Stimulated activated effector memory CD8-positive, alpha-beta T cell treated with anti-CD3 and anti-CD28 coated beads, Interleukin-12 subunit alpha, Interleukin-12 subunit beta, amount 100 ng/mL, for 72 hours (primary cell): ENCODE measurements at regions not wholly inside any gene's neighbourhood (a gene's known extent, or its start where the extent isn't known, plus 50 kb on each side); places are given as distances from the start of the nearest gene placed in this dataset.

ENCODE experiments used
- ATAC-seq: fragments of 150-1000 bp; cut with Tn5 transposase; 2 replicates; pipeline ENCODE4 v1.10.0; 2021
- DNase-seq, 2 donors: peaks; one replicate each; pipeline ENCODE4 v3.0.0; 2021 to 2022; ENCODE audit warnings: low spot score in 2 of 2
- H3K27ac Mint-ChIP-seq: one replicate; pipeline ENCODE4 v1.8.0; 2022; ENCODE audit warnings: mild to moderate bottlenecking, mixed read lengths
- H3K36me3 Mint-ChIP-seq: one replicate; pipeline ENCODE4 v1.8.0; 2022; ENCODE audit warnings: mild to moderate bottlenecking, mixed read lengths
- H3K4me1 Mint-ChIP-seq: one replicate; pipeline ENCODE4 v1.8.0; 2022; ENCODE audit warnings: mixed read lengths
- H3K4me3 Mint-ChIP-seq: one replicate; pipeline ENCODE4 v1.8.0; 2022; ENCODE audit warnings: mild to moderate bottlenecking, mixed read lengths
- H3K9me3 Mint-ChIP-seq: one replicate; pipeline ENCODE4 v1.8.0; 2022; ENCODE audit warnings: mixed read lengths

GRCh38 chr14:66045572-66046021 lies 440.6 kb upstream of the CCDC196 start:
- no peak overlapping the region for H3K4me3 Mint-ChIP-seq
- no peaks in the 10 kb centered on the region for H3K9me3 Mint-ChIP-seq
- DNase-seq, result no peak
- H3K36me3 Mint-ChIP-seq, result no peaks in the 10 kb centered on the region
- H3K4me1 Mint-ChIP-seq, result no peaks in the 10 kb centered on the region
- no peak overlapping the region for H3K27ac Mint-ChIP-seq
- ATAC-seq, result no peak

- DNase-seq, result no peak
Observed at GRCh38 chr14:66046035-66046434, 440.1 kb upstream of the CCDC196 start.

GRCh38 chr14:66046591-66046990 lies 439.6 kb upstream of the CCDC196 start:
- DNase-seq (no peak), ATAC-seq (no peak)
- H3K27ac Mint-ChIP-seq, result no peak overlapping the region
- no peaks in the 10 kb centered on the region for H3K36me3 Mint-ChIP-seq
- no peaks in the 10 kb centered on the region for H3K4me1 Mint-ChIP-seq
- no peak overlapping the region for H3K4me3 Mint-ChIP-seq
- H3K9me3 Mint-ChIP-seq, result no peaks in the 10 kb centered on the region

More at GRCh38 chr14:66046035-66046434, 440.1 kb upstream of the CCDC196 start:
- Mint-ChIP-seq H3K27ac (no peak overlapping the region), H3K9me3 (no peaks in the 10 kb centered on the region), H3K4me3 (no peak overlapping the region), H3K4me1 (no peaks in the 10 kb centered on the region), H3K36me3 (no peaks in the 10 kb centered on the region)
- ATAC-seq, result no peak

- peaks cover 4% of the 10 kb centered on the region for H3K9me3 Mint-ChIP-seq
- peaks cover 4% of the 10 kb centered on the region for H3K4me1 Mint-ChIP-seq
- no peak for DNase-seq
- no peak for ATAC-seq
- no peak overlapping the region for H3K4me3 Mint-ChIP-seq
- H3K36me3 Mint-ChIP-seq, result no peaks in the 10 kb centered on the region
- H3K27ac Mint-ChIP-seq, result no peak overlapping the region
Observed at GRCh38 chr14:66056268-66056907, 429.8 kb upstream of the CCDC196 start.

GRCh38 chr14:66056926-66057552 lies 429.1 kb upstream of the CCDC196 start:
- DNase-seq (no peak), ATAC-seq (no peak)
- Mint-ChIP-seq H3K27ac (no peak overlapping the region), H3K9me3 (peaks cover 4% of the 10 kb centered on the region), H3K4me3 (no peak overlapping the region), H3K4me1 (peaks cover 4% of the 10 kb centered on the region), H3K36me3 (no peaks in the 10 kb centered on the region)

- ATAC-seq, result no peak
- Mint-ChIP-seq H3K4me3 (no peak overlapping the region), H3K27ac (no peak overlapping the region), H3K36me3 (no peaks in the 10 kb centered on the region), H3K4me1 (no peaks in the 10 kb centered on the region), H3K9me3 (no peaks in the 10 kb centered on the region)
- DNase-seq, result no peak
Observed at GRCh38 chr14:66065188-66065587, 421.0 kb upstream of the CCDC196 start.

GRCh38 chr14:66066981-66067776 lies 419.0 kb upstream of the CCDC196 start:
- DNase-seq (no peak), ATAC-seq (no peak)
- no peaks in the 10 kb centered on the region for H3K9me3 Mint-ChIP-seq
- no peaks in the 10 kb centered on the region for H3K36me3 Mint-ChIP-seq
- no peak overlapping the region for H3K27ac Mint-ChIP-seq
- peaks cover 6% of the 10 kb centered on the region for H3K4me1 Mint-ChIP-seq
- H3K4me3 Mint-ChIP-seq, result no peak overlapping the region

- peaks cover 6% of the 10 kb centered on the region for H3K4me1 Mint-ChIP-seq
- no peak overlapping the region for H3K4me3 Mint-ChIP-seq
- H3K36me3 Mint-ChIP-seq, result no peaks in the 10 kb centered on the region
- no peak overlapping the region for H3K27ac Mint-ChIP-seq
- DNase-seq, result no peak
- ATAC-seq, result no peak
- no peaks in the 10 kb centered on the region for H3K9me3 Mint-ChIP-seq
Observed at GRCh38 chr14:66069036-66069435, 417.1 kb upstream of the CCDC196 start.

GRCh38 chr14:66069830-66070541 lies 416.2 kb upstream of the CCDC196 start:
- no peak for ATAC-seq
- H3K9me3 Mint-ChIP-seq, result no peaks in the 10 kb centered on the region
- H3K4me3 Mint-ChIP-seq, result no peak overlapping the region

GRCh38 chr14:66070542-66071319 lies 415.4 kb upstream of the CCDC196 start:
- Mint-ChIP-seq H3K4me1 (peaks cover 6% of the 10 kb centered on the region), H3K36me3 (no peaks in the 10 kb centered on the region), H3K4me3 (no peak overlapping the region), H3K27ac (peak overlapping the region; percentile 49), H3K9me3 (no peaks in the 10 kb centered on the region)
- DNase-seq (peak; percentile 68 to 84), ATAC-seq (peak; percentile 64)

More at GRCh38 chr14:66069830-66070541, 416.2 kb upstream of the CCDC196 start:
- no peaks in the 10 kb centered on the region for H3K36me3 Mint-ChIP-seq
- no peak for DNase-seq
- H3K27ac Mint-ChIP-seq, result peak overlapping the region; percentile 49
- peaks cover 6% of the 10 kb centered on the region for H3K4me1 Mint-ChIP-seq

GRCh38 chr14:66072190-66073084 lies 413.7 kb upstream of the CCDC196 start:
- Mint-ChIP-seq H3K9me3 (no peaks in the 10 kb centered on the region), H3K4me3 (no peak overlapping the region), H3K27ac (no peak overlapping the region), H3K36me3 (no peaks in the 10 kb centered on the region), H3K4me1 (peaks cover 6% of the 10 kb centered on the region)
- ATAC-seq (no peak), DNase-seq (no peak)

GRCh38 chr14:66074537-66074936 lies 411.6 kb upstream of the CCDC196 start:
- H3K27ac Mint-ChIP-seq, result no peak overlapping the region
- no peak for DNase-seq
- H3K9me3 Mint-ChIP-seq, result no peaks in the 10 kb centered on the region
- peaks cover 6% of the 10 kb centered on the region for H3K4me1 Mint-ChIP-seq
- H3K4me3 Mint-ChIP-seq, result no peak overlapping the region
- no peak for ATAC-seq
- H3K36me3 Mint-ChIP-seq, result no peaks in the 10 kb centered on the region

- H3K27ac Mint-ChIP-seq, result no peak overlapping the region
- H3K4me3 Mint-ChIP-seq, result no peak overlapping the region
- DNase-seq (no peak), ATAC-seq (no peak)
- H3K9me3 Mint-ChIP-seq, result no peaks in the 10 kb centered on the region
- H3K36me3 Mint-ChIP-seq, result no peaks in the 10 kb centered on the region
- no peaks in the 10 kb centered on the region for H3K4me1 Mint-ChIP-seq
Observed at GRCh38 chr14:66076176-66076575, 410.0 kb upstream of the CCDC196 start.

GRCh38 chr14:66078006-66078405 lies 408.2 kb upstream of the CCDC196 start:
- no peaks in the 10 kb centered on the region for H3K36me3 Mint-ChIP-seq
- DNase-seq, result no peak
- H3K9me3 Mint-ChIP-seq, result no peaks in the 10 kb centered on the region
- H3K4me3 Mint-ChIP-seq, result no peak overlapping the region
- H3K27ac Mint-ChIP-seq, result no peak overlapping the region
- ATAC-seq, result no peak
- H3K4me1 Mint-ChIP-seq, result no peaks in the 10 kb centered on the region
